ENCODE measurements at regions not wholly inside any gene's neighbourhood (a gene's known extent, or its start where the extent isn't known, plus 50 kb on each side); places are given as distances from the start of the nearest gene placed in this dataset.

- TF ChIP-seq CTCF (IDR thresholded peaks at IDR 0.05) (no peak), POLR2A (IDR thresholded peaks at IDR 0.05) (no peak), EP300 (IDR thresholded peaks at IDR 0.05) (no peak)
These were observed 62.9 kb upstream of the METAP2 start for GRCh38 chr12:95411057-95411456.
